ENCODE measurements at regions not wholly inside any gene's neighbourhood (a gene's known extent, or its start where the extent isn't known, plus 50 kb on each side); places are given as distances from the start of the nearest gene placed in this dataset.

DNA sequence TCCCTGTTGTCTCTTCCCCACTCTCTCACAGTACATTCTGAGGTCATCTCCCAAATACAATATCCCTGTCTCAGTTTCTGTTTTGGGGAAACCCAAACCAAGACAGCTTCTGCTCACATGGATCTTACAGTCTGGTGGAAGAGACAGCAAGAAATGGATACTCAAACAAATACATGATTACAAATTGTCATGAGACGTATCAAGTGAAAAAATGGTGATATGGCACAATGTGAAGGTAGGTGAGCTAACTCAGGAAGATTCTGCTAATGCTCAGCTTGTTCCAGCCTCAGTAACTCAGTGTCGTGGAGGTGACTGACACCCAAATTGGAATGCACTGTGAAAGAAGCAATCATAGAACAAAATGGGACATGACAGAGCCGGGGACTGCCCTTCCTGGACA is 68.3 kb downstream of the CHST1 start:
- no peak for DNase-seq

DNA sequence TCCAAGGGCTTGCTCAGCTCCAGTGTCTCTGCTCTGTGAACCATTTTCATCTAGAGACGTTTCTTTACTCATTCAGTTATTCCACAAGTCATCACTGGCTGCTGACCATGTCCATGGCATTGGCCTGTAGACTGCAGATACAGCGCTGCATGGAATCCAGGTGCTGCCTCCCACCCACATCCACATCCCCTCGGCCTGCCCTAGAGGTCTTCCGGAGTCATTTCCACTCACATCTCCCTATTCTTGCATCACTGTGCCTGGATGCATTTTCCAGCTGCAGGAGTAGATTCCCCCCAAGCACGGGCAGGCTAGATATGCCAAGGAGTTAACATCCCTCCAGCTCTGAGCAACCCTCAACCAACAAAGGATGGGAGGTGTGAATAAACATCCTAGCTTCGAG is 68.9 kb downstream of the CHST1 start:
- no peak for DNase-seq

- DNase-seq, result no peak
These were observed 71.4 kb downstream of the CHST1 start for GRCh38 chr11:45593992-45594391.

DNA sequence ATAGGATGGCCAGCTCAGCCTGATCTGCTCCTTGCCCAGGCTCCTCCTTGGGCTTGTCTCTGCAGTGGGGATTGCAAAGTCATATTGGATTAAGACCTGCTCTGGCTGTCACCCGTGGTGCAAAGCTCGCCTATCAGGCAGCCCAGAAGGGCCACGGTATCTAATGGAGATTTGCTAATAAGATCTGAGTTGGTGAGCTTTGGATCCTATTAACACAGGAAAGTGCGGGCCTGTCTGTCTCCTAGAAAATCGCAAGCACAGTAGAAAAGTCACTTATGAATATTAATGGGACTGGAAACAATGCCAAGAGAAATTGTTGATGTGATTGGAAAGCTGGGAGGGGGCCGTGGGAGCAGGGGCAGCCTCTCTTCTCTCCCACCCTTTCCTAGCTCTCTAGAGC is 72.8 kb downstream of the CHST1 start:
- DNase-seq, result no peak

- DNase-seq, result no peak
These were observed 74.7 kb downstream of the CHST1 start for GRCh38 chr11:45590743-45591142.

GRCh38 chr11:45585205-45585604 is 80.2 kb downstream of the CHST1 start:
- DNase-seq, result no peak

GRCh38 chr11:45583981-45584566 is 81.3 kb downstream of the CHST1 start:
- DNase-seq, result no peak

- peak; percentile 7 for DNase-seq
These were observed 85.0 kb downstream of the CHST1 start for GRCh38 chr11:45580399-45580798.

DNA sequence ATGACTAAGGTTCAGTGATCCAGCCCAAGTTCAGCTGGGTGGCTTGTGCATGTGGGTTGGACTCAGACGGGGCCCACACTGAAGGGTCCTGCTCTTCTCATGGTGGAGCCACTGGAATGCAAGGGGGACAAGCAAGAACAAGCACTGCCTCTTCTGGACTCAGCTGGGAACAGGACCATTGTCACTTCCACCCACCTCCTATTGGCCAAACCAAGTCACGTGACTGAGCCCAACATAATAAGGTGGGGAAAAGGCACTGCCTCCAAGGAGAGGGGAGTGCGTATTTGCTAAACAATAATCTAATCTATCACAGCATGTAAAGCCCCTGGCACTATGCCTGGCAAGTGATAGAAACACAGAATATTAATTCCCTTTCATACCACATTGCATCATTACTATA is 87.1 kb downstream of the CHST1 start:
- no peak for DNase-seq

DNA sequence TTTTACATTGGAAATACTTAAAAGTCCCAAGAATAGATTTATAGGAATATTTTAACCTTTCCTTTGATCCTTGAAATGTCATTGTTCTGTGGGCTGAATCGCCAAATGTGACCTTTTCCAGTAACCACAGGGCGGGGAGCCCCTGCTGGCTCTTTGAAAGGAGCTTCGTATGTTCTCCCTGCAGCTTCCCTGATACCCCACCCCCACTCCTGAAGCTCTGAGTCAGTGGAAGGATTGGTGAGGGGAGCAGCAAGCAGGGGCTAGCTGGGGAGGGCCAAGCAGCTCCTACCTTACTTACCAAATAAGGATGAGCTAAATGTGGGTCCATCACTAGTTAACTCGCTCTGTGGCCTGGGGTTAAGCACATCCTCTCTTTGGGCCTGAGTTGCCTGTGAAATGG is 87.7 kb downstream of the CHST1 start:
- DNase-seq, result no peak

DNA sequence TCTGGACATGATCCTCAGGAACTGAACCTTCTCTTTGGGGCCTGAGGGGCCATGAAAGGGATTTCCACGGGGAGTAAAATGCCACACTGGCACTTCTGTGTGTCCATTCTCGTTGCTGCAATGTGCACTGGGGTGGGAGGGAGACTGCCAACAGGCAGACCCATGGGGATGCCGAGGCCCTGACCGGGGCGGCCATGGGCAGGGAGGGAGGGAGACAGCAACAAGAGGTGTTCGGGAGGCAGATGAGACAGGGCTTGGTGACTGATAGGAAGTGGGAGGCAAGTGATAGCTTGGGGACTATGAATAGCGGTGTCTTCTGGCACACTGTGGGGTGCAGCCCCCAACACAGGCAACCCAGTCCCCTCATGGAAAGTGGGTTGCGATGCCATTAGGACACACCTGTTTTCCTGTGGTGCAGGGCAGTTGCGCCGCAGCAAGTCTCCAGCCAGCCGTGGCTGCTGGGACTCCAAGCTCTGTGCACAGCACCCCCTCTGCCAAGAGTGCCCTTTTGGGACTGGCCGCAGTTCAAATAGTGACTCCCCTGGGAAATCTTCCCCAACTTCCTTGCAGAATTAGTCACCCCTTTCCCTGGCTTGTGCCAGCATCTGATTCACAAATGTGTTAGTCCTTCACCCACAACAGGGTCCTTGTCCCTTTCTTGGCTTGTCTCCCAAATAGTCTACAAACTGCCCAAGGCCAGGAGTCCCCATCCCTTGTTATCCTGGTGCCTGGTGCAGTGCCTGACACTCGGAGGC is 88.8 kb downstream of the CHST1 start:
- no peak for DNase-seq

GRCh38 chr11:45573728-45574127 is 91.7 kb downstream of the CHST1 start:
- DNase-seq, result no peak

- no peak for DNase-seq
These were observed 92.9 kb downstream of the CHST1 start for GRCh38 chr11:45572354-45573123.

DNA sequence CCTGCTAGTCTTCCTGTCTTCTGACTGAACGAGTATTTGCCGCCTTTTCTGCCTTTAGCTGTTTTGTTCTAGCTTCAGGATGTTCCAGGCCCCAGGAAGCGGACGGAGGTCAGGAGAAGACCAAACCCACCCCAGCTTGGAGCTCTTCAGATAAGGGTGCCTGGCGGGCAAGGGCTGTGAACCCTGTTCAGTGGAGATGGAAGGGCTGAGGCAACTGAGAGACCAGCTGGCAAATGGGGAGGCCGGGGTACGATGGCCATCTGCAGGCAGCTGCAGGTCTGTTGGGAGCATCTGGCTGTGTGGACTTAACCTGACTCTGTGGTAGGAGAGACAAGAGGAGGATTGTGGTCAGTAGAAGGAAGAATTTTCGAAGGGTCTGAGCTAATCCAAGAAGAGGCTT is 95.6 kb downstream of the CHST1 start:
- no peak for DNase-seq

DNA sequence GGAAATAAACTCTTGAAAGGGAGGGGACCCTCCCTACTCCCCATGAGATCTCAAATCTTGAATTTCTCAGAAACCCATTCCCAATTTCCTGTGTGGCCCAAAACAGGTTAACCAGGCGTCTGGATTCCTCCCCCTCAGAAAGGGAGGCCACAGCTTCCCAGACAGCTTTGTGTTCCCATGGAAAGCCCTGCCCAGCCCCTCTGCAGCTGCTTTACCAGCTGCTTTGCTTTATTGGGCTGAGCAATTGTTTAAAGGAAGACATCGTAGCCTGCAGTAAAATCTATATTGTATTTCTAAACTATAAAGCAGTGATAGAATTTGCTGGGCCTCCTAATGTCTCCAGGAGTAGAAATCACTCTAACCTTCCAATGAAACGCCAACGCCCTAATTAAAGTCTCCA is 97.4 kb downstream of the CHST1 start:
- DNase-seq, result no peak

DNA sequence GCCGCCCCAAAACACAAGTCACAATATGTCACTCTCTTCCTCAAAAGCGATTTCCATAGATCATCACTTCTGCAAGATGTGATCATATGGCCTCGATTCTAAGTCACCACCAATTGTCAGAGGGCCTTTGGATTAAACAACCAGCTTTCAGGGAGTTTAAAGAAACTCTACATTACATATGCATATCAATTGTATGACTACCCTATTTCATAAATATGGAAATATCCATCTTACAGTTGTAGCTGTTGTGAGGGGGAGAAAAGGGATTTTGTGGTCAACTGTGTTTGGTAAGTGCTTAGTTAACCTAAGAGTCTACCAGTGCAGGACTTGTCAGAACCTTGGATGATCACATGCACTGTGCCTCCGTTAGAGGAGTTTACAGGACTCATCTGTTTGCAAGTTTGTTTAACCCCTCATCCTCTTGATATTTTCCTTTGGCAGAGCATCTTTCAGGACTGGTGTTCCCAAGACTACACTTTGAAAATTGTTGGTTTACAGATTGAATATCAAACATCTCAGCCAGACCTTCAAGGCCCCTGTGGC is 99.9 kb downstream of the CHST1 start:
- no peak for DNase-seq

DNA sequence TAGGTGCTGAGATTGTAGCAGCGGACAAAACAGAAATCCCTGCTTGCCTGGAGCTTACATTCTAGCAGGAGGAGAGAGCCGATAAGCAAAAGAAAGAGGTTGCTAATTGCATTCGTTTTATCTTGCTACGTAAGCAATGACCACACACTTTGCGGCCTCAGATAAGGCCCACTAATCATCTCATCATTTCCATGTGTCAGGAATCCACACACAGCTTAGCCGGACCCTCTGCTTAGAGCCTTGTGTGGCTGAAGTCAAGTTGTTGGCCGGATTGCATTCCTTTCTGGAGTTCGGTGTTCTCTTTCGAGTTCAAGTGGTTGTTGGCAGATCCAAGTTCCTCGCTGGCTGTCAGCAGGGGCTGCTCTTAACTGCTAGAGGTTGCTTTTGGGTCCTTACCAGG is 101.6 kb downstream of the CHST1 start:
- DNase-seq, result no peak

DNA sequence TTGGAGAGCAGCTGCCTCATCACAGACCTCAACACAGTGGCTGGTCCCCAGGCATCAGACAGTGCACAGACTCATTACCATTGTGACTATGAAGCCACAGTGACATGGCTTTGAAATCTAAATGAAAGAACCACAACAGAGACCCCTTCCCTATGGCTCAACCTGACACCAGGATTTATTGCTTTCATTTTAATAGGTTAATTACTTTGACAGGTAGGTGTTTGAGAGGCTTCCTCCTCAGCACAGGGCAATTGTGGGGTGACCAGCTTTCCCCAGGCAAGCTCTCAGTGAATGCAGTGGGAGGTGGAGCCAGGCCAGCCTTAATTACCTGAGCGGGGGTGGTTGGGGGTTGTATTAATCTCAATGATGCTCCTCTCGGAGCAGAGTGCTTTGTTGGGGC is 102.3 kb downstream of the CHST1 start:
- no peak for DNase-seq

DNA sequence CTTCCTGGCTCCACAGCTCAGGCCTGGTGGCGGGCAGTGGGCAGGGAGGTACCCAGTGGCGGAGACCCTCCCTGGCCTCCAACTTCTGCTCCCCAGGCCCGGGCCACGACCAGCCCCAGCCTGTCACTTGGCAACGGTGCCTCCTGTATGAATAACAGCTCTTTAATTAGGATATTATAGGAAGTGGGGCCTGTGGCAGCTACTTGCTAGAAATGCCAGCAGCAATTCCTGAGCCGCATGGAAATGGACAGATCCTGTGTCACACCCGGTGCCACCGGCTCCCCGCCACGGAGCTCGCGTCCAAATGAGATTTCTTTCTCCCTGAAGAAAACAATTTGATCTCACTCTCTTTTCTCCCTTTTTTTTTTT is 104.5 kb downstream of the CHST1 start:
- DNase-seq, result no peak

- no peak for DNase-seq
These were observed 105.1 kb downstream of the CHST1 start for GRCh38 chr11:45560155-45560912.

GRCh38 chr11:45556851-45557707 is 108.3 kb downstream of the CHST1 start:
- DNase-seq, result no peak

Measured in activated CD4-positive, alpha-beta T cell treated with anti-CD3 and anti-CD28 coated beads for 48 hours (primary cell).